MCF 10A (cell line): ENCODE measurements at regions not wholly inside any gene's neighbourhood (a gene's known extent, or its start where the extent isn't known, plus 50 kb on each side); places are given as distances from the start of the nearest gene placed in this dataset.

ENCODE experiments used
- BruUV-seq: library from RNA; stranded (reverse); fragments of 400-500 nt; replicated peaks from 2 replicates; lab custom pipeline; 2021; lab: Mats Ljungman, UMichigan
- CTCF ChIA-PET: fragments of 300-600 bp; sonication (Branson Sonifier 250); formaldehyde crosslinking; extraction: SDS; loops from one replicate; lab custom pipeline; 2021; ENCODE audit warnings: antibody characterized with exemption, inconsistent platforms; lab: Yijun Ruan, JAX
- POLR2A ChIA-PET: fragments of 300-600, 350-650 bp; sonication (Branson Sonifier 250); formaldehyde crosslinking; extraction: SDS; loops from one replicate; lab custom pipeline; 2020; ENCODE audit warnings: antibody characterized with exemption, inconsistent platforms; lab: Yijun Ruan, JAX
- DNase-seq: peaks from one replicate; pipeline ENCODE4 v3.0.0-alpha.2; 2018; ENCODE audit not compliant: unreplicated experiment
- H3K27ac Mint-ChIP-seq: one replicate; pipeline ENCODE4 v1.8.0; 2022; ENCODE audit warnings: mild to moderate bottlenecking, low read depth, mixed read lengths; ENCODE audit not compliant: unreplicated experiment
- H3K27me3 Mint-ChIP-seq: one replicate; pipeline ENCODE4 v1.8.0; 2022; ENCODE audit warnings: mixed read lengths; ENCODE audit not compliant: insufficient read depth, unreplicated experiment
- H3K36me3 Mint-ChIP-seq: one replicate; pipeline ENCODE4 v1.8.0; 2022; ENCODE audit warnings: mild to moderate bottlenecking, moderate library complexity, mixed read lengths; ENCODE audit not compliant: insufficient read depth, unreplicated experiment
- H3K4me1 Mint-ChIP-seq: one replicate; pipeline ENCODE4 v1.8.0; 2022; ENCODE audit warnings: mixed read lengths; ENCODE audit not compliant: insufficient read depth, unreplicated experiment
- H3K4me3 Mint-ChIP-seq: one replicate; pipeline ENCODE4 v1.8.0; 2022; ENCODE audit warnings: mild to moderate bottlenecking, moderate library complexity, mixed read lengths; ENCODE audit not compliant: unreplicated experiment
- H3K9me3 Mint-ChIP-seq: one replicate; pipeline ENCODE4 v1.8.0; 2022; ENCODE audit warnings: mixed read lengths; ENCODE audit not compliant: unreplicated experiment
- intact Hi-C: fragments of 100-400 bp; cut with micrococcal nuclease; formaldehyde crosslinking; loops from 2 replicates; pipeline ENCODE4 v1.14.1; 2022
- TF ChIP-seq, protein P1 (sequence below): fragments of 200-600 bp; IDR thresholded peaks from one replicate; pipeline ENCODE4 v1.8.0; 2022; ENCODE audit warnings: antibody characterized with exemption, mild to moderate bottlenecking; ENCODE audit not compliant: unreplicated experiment

DNA sequence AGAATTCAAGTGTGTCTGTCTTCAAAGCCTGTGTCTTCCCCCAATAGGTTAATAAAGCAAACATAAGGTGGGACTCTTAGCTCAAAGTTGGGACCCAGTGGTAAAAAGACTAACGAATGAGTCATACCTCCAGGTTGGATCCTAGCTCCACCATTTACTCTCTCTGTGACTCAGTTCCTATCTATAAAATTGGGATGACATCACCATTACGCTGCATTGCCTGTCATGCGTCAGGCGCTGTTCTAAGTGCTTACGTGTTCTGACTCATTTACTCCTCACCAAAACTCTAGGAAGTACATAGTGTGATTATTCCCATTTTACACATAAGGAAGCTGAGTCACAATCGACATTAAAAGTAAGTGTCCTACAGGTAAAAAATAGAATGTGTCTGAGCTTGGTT, 915.8 kb downstream of the VRK1 start:
- no peaks in the 10 kb centered on the region for H3K36me3 Mint-ChIP-seq

DNA sequence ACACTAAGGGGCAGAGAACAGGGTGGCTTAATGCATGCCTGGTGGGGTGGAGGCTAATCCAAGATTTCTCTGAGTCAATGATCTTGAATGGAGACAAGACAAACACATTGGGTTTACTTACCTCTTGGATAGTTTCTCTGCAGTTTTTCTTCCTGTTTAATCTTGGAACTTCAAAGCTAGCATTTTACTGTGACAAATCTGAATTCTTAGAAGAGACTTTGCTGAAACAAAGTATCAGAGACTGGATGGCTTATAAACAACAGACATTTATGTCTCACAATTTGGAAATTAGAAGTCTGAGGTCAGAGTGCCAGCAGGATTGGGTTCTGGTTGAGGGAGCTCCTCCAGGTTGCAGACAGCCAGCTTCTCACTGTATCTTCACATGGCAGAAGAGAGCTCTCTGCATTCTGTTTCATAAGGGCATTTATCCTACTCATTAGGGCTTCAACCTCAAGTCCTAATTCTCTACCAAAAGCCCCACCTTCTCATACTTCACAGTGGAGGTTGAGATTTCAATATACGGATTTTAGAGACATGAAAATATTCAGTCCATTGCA, 921.8 kb downstream of the VRK1 start:
- DNase-seq = no peak
- Mint-ChIP-seq H3K27ac (no peak overlapping the region), H3K9me3 (peaks cover 8% of the 10 kb centered on the region), H3K36me3 (no peaks in the 10 kb centered on the region), H3K4me3 (no peak overlapping the region), H3K4me1 (no peaks in the 10 kb centered on the region), H3K27me3 (no peaks in the 10 kb centered on the region)
- ChIA-PET CTCF (interaction anchor here (0.6 kb wide), 1 partner anchor 553 kb away, joined by 3 read pairs; no protein-coding TSS in a partner anchor), POLR2A (no interaction called here)
- intact Hi-C loops = no loop called here
- TF ChIP-seq, protein P1, sequence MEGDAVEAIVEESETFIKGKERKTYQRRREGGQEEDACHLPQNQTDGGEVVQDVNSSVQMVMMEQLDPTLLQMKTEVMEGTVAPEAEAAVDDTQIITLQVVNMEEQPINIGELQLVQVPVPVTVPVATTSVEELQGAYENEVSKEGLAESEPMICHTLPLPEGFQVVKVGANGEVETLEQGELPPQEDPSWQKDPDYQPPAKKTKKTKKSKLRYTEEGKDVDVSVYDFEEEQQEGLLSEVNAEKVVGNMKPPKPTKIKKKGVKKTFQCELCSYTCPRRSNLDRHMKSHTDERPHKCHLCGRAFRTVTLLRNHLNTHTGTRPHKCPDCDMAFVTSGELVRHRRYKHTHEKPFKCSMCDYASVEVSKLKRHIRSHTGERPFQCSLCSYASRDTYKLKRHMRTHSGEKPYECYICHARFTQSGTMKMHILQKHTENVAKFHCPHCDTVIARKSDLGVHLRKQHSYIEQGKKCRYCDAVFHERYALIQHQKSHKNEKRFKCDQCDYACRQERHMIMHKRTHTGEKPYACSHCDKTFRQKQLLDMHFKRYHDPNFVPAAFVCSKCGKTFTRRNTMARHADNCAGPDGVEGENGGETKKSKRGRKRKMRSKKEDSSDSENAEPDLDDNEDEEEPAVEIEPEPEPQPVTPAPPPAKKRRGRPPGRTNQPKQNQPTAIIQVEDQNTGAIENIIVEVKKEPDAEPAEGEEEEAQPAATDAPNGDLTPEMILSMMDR = no peak
- BruUV-seq = no TSS peak

More for the DNA sequence above, 915.8 kb downstream of the VRK1 start:
- ChIA-PET CTCF (no interaction called here), POLR2A (interaction anchor here (0.7 kb wide), 1 partner anchor 301 kb away, joined by 3 read pairs; no protein-coding TSS in a partner anchor)
- H3K27ac Mint-ChIP-seq = peak overlapping the region; percentile 43
- H3K27me3 Mint-ChIP-seq = no peaks in the 10 kb centered on the region
- H3K4me1 Mint-ChIP-seq = no peaks in the 10 kb centered on the region
- DNase-seq = peak; percentile 53
- H3K9me3 Mint-ChIP-seq = no peaks in the 10 kb centered on the region
- TF ChIP-seq, protein P1 = no peak
- no TSS peak for BruUV-seq
- H3K4me3 Mint-ChIP-seq = no peak overlapping the region
- intact Hi-C loops = no loop called here

DNA sequence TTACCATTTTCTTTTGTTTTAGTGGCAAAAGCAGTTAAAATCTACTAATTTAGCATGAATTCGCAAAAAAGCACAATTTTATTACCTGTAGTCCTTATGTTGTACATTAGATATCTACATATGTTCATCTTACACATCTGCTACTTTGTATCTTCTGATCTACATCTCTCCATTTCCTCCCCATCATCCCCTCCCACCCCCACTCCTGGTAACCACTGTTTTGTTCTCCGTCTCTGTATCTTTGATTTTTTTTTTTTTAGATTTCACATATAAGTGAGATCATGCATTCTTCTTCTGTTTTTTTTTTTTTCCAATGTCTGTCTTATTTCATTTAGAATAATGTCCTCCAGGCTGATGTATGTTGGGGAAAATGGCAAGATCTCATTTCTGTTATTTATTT, 922.7 kb downstream of the VRK1 start:
- ChIA-PET CTCF (interaction anchor here (0.6 to 0.7 kb wide), 4 partner anchors 76 to 535 kb away, joined by 3 to 4 read pairs (median 4); no protein-coding TSS in a partner anchor), POLR2A (no interaction called here)
- intact Hi-C loops = no loop called here
- DNase-seq = no peak
- no peaks in the 10 kb centered on the region for H3K27me3 Mint-ChIP-seq
- H3K4me3 Mint-ChIP-seq = no peak overlapping the region
- TF ChIP-seq, protein P1 = no peak
- peaks cover 8% of the 10 kb centered on the region for H3K9me3 Mint-ChIP-seq
- no peak overlapping the region for H3K27ac Mint-ChIP-seq
- BruUV-seq = no TSS peak
- H3K4me1 Mint-ChIP-seq = peaks cover 8% of the 10 kb centered on the region
- H3K36me3 Mint-ChIP-seq = no peaks in the 10 kb centered on the region

DNA sequence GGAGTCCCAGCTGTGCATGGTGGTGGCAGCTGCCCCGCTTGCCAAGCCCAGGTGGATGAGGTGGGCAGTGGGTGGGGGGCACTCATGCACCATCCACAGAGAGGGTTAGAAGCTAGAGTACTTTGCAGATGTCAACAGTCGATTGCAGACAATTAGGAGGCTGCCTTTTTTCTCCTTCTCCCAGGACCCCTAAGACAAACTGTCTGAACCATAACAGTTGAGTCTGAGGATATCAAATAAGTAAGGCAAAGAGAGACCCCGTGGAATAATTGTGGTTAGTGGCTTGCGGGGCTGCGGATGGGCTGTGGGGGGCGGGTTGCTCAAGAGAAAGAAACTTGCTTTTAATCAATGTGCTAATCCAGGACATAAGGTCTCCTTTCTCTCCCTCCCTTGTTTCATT, 926.2 kb downstream of the VRK1 start:
- Mint-ChIP-seq H3K27me3 (no peaks in the 10 kb centered on the region), H3K27ac (no peak overlapping the region), H3K4me3 (no peak overlapping the region), H3K36me3 (no peaks in the 10 kb centered on the region), H3K4me1 (peaks cover 8% of the 10 kb centered on the region), H3K9me3 (peaks cover 8% of the 10 kb centered on the region)
- intact Hi-C loops = no loop called here
- TF ChIP-seq, protein P1 = no peak
- DNase-seq = no peak
- POLR2A ChIA-PET = interaction anchor here (0.6 kb wide), 1 partner anchor 94 kb away, joined by 4 read pairs; no protein-coding TSS in a partner anchor
- BruUV-seq = no TSS peak
- CTCF ChIA-PET = no interaction called here
